GM18508 (cell line): ENCODE measurements at regions not wholly inside any gene's neighbourhood (a gene's known extent, or its start where the extent isn't known, plus 50 kb on each side); places are given as distances from the start of the nearest gene placed in this dataset.

ENCODE experiments used
- ATAC-seq: cut with Tn5 transposase; IDR thresholded peaks from one replicate; pipeline ENCODE4 v1.9.1; 2021; ENCODE audit warnings: moderate number of reproducible peaks; ENCODE audit not compliant: insufficient read depth, unreplicated experiment

DNA sequence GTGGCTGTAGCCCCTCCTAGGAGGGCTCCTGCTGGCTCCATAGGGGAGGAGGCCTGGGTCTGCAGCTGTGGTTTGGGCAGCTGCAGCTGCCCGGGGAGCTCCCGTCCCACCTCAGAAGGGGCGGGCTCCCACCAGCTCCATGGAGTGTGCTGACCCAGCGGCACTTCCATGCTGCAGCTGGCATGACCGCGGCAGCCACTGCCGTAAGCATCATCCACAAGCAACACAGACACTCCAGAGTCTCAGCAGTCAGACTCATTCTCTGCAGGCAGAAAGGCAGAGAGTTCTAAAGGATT is 660.1 kb upstream of the RAB6C start:
- ATAC-seq, result no peak

- ATAC-seq, result no peak
Measured at GRCh38 chr2:129320288-129320687, 659.2 kb upstream of the RAB6C start.

DNA sequence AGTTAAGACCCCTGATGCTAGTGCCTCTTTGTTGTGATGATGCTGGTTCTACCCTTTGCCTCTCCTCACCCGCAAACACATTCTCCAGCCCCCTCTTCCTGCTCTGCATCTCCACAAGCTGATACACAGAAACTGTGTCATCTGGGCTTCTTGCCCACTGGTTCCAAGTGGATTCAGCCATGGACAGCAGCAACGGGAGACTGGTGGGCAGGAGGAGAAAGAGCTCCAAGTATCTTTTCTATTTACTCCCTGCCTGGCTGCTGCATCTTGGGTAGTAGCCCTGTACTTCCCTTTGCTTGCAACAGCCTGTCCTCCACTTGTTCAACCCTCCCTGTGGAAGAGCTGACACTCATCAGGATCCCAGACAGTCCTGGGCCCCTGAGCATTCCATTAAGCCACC is 655.1 kb upstream of the RAB6C start:
- ATAC-seq, result no peak

DNA sequence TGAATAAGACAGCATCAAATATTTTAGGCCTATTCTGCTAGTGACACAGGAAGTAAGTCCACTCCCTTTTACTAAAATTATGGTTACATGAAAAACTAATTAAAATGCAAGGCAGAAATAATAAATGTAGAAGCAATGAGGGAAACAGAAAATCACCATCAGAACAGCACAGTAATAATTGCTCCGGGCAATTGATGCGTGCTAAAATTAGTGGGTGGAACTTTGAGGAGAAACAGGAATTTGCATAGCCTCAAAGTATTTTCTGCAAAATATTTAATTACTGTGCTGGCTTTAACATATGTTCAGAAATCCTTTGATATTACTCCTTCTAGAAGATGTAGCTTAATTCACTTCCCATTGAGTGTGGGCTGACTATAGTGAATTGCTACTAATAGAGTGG is 654.3 kb upstream of the RAB6C start:
- no peak for ATAC-seq

- ATAC-seq, result no peak
Measured at GRCh38 chr2:129329574-129329973, 649.9 kb upstream of the RAB6C start.

DNA sequence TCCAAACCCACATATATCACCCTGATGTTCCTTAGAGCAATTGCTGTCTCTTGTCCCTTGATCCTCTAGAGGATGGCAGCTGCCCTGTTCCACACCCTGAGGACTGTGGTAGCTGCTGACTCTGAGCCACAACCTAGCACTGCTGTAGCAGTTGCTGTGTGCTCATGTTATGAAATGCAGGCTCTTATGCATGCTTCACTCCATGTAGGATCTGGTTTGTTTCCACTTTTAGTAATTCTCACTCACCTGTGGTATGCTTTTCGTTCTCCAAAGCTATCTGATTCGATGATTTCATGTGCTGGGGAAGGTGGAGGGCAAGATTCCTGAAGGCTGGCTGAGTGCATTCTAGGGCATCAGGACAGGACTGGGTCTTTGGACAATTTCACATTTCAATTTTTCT is 649.0 kb upstream of the RAB6C start:
- no peak for ATAC-seq

DNA sequence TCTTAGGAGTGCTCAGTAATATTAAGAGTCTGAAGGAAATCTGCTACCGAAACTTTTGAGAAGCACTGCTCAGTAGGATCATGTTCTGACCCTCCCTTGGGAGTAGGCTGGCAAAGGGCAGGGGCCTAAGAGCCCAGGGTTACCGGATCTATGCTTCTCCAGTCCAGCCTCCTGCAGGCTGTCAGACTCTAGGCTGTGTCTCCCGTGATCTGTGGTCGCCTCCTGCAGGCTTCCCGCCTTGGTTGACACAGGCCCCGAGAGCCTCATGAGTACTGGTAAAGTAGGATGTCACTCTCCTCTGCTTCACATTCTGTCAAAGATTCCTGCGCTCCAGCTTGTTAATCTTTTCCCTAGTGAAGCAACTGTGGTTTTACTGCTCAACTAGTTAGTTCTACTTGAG is 647.8 kb upstream of the RAB6C start:
- no peak for ATAC-seq

GRCh38 chr2:129334128-129334527 is 645.3 kb upstream of the RAB6C start:
- ATAC-seq, result no peak

DNA sequence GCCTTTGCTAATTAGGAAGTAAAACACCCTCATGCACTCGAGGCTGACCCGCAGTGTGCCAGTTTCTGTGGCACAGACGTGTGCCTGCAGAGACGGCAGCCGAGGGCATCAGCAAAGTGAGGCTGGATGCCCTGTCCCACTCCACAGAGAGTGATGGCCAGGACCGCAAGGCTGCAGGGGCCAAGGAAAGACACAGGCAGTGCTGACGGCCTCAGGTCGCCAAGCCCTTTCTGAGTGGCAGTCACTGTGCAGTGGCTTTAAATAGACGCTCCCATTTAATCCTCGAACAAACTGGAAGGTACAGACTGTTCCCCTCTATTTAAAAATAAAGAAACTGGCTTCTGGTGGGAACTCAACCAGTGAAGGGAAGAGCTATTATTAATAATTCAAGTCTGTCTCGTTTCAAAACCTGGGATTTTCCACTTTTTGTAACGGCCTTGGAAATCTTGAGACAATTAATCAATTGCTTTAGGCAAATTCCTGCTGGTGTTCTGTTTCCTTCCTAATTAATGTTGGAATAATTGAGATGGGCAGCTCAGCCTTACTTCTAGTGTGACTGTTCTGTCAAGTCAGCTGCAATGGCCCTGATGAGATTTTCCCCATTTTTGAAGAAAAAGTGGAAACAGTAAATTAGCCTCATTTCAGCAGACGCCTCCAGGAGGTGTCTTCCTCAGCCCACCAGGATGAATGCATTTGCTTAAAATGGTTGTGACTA is 644.6 kb upstream of the RAB6C start:
- no peak for ATAC-seq

- ATAC-seq, result no peak
Measured at GRCh38 chr2:129336276-129336675, 643.2 kb upstream of the RAB6C start.

GRCh38 chr2:129337076-129337475 is 642.4 kb upstream of the RAB6C start:
- no peak for ATAC-seq

DNA sequence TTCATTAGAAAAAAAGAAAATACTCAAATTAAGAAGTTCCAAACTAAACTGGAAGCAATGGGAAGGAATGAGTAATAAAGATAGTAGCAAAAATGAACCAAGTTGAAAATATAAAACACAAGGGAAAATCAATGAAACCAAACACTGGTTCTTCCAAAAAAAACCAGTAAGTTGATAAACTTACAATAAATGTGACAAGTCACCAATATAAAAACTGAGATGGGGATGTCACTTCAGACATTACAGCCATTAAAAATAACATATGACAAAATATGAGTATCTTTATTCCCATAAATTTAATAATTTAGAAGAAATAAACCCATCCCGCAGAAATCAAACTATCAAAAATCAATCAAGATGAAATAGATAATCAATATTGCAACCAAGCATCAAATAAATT is 633.9 kb upstream of the RAB6C start:
- ATAC-seq, result no peak

DNA sequence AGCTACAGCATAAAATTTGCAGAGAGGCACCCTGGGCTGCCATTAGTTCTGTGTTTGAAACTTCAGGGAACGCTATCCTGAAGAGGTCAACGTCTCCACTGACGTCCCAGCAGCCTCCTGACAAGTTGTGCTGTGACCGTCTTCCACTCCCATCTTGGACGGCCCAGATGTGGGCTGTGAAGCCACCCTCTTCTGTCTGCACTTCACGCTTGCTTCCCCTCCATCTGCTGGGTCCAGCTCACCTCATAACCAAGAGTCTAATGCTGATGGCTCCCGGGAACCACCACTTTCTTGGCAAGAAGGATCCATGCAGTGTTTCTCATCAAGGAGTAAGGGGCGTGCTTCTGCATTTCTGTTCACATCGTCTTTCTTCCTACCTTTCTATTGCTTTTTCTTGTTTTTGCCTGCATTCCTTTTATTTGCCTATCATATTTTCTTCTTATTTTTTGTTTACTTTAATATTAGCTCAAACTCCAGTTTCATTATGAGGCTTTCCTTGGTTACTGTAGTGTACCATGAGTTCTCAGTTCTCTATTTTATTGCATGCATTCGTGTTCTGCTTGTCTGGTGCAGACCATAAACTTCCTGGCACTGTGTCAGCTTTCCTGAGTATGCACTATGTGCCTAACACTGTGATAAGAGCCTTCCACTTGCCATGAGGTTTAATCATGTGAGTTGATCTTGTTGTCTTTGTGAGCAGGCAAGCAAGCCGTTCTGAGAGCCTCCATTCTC is 631.8 kb upstream of the RAB6C start:
- ATAC-seq, result peak; percentile 98

- no peak for ATAC-seq
Measured at GRCh38 chr2:129354631-129355030, 624.8 kb upstream of the RAB6C start.

- no peak for ATAC-seq
Measured at GRCh38 chr2:129361688-129362087, 617.8 kb upstream of the RAB6C start.

DNA sequence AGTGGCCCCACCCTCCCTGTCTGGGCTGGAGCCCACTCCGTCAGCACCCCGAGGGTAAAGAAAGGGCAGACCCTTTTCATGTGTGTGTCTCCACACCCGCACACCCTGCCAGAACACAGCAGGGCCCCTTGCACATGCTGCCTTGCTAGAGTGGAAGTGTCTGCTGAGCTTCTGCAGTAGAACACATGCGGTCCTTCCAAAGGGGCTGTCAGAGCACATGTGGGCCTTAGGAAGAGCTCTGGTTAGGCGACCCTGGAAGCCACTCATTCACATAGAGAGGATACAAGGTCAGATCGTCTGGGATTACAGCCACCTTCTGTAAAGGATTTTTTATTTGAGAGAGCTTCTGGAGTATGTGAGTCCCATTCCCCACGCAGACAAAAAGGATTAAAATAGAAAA is 613.2 kb upstream of the RAB6C start:
- no peak for ATAC-seq

GRCh38 chr2:129367107-129367506 is 612.4 kb upstream of the RAB6C start:
- no peak for ATAC-seq

DNA sequence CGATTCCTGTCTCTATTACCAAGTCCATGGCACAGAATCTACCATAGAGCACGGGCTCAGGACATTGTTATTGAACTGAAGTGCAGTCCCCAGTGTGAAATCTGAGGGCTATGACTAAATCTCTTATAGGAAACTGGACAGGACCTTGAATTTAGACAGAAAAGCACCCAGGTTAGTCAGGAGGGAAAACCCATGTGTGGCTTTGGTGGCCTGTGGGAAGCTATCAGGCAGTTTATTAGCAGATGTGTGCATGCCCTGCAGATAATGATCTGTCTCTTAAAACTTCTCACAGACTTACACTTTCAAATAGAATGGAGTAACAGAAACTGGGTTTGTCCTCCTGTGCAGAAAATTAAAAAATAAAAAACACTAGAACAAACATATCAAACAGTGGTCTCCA is 610.0 kb upstream of the RAB6C start:
- ATAC-seq, result peak; percentile 81

GRCh38 chr2:129374452-129374851 is 605.0 kb upstream of the RAB6C start:
- no peak for ATAC-seq

DNA sequence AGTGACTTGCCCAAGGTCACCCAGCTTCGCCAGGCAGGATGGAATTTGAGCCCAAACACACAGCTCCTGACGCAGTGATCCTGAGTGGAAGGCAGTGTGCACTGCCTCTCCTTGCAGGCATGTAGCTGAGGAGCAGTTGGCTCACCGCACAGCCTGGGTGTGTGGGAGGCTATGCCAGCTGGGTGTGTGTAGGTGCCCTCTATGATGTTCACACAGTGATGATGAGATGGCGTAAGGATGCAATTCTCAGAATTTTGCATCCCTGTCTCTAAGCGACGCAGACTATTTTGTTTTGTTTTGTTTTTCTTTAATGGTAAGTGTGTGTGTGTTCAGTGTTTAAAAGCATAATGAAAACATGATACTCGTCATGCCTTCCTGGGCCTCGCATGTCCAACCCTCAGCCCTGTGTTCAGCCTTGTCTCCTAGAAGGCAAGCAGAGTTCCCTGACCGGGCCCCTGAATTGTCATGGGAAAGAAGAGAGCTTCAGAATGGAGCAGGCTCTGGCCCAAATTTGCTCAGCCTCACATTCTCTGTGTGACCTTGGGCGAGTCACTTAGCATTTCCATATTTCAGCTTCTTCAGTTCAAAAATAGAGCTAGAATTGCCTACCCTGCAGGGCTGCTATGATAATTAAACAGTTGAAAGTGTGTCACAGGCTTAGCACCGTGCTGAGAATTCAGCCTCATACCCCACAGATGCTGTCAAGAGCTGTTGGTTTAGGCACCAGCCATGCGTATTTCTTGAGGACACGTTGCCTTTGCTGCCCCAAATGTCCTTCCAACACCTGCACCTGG is 603.6 kb upstream of the RAB6C start:
- no peak for ATAC-seq

DNA sequence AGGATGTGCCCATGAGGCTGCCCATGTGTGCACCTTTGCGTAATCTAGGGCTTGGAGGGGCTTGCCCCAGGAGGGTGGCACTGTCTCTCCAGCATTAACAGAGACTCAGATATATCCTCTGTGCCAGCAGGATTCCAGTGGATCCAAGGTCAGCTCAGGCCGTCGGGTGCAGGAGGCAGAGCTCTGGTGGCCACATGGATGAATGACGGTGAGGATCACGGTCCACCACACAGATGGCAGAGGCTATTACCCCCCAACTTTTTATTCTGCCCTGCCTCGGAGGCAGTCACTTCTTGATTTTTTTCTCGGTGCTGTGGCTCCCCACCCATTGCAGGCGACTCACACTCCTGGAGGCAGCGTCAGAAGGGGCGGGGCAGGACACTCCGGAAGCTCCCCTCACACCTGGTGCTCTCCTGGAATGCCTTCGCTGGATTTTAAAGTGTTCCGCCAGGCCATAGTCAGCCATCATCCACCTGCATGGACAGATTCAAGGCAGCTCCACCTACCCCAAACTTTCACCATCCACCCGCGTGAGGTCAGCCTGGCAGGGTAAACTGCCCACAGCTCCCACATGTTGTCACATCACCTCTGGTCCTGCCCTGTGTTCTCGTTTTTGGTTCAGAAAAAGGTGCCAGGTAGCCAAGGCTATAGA is 602.9 kb upstream of the RAB6C start:
- no peak for ATAC-seq
